ENCODE measurements at regions not wholly inside any gene's neighbourhood (a gene's known extent, or its start where the extent isn't known, plus 50 kb on each side); places are given as distances from the start of the nearest gene placed in this dataset.

GRCh38 chr18:75753753-75754152, 326.2 kb upstream of the SMIM21 start:
- TF ChIP-seq POLR2A (IDR thresholded peaks at IDR 0.05) (no peak), CTCF (IDR thresholded peaks at IDR 0.05) (no peak)
